ENCODE measurements at regions not wholly inside any gene's neighbourhood (a gene's known extent, or its start where the extent isn't known, plus 50 kb on each side); places are given as distances from the start of the nearest gene placed in this dataset.
A peak's percentile ranks its signal among the peaks of the same experiment; 100 is the strongest.
"Not testable (repeated sequence)": the region's sequence is repeated elsewhere in the genome, so short reads cannot be mapped to it uniquely, and the experiment has no call there.

GRCh38 chr18:67771271-67771670 is 254.8 kb upstream of the DSEL start:
- Mint-ChIP-seq H3K9me3 (no peaks in the 10 kb centered on the region), H3K27ac (no peak overlapping the region), H3K4me3 (no peak overlapping the region), H3K4me1 (no peaks in the 10 kb centered on the region), H3K36me3 (no peaks in the 10 kb centered on the region), H3K27me3 (no peaks in the 10 kb centered on the region)

- Mint-ChIP-seq H3K4me1 (no peaks in the 10 kb centered on the region), H3K9me3 (no peaks in the 10 kb centered on the region), H3K27ac (no peak overlapping the region)
These were observed 254.0 kb upstream of the DSEL start for GRCh38 chr18:67770520-67770919.

DNA sequence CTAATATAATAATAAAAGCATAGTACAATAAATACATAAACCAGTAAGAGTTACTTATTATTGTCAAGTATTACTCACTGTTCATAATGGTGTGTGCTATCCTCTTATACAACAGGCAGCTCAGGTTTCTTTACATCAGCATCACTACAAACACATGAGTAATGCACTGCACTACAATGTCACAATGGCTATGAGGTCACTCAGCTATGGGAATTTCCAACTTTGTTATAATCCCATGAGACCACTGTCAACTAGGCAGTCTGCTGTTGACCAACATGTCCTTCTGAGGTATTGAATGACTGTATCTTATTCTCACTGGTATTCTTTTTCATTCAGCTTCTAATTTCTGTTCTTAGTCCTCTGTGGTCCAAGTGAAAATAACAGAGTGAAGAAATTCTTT is 250.4 kb upstream of the DSEL start:
- H3K9me3 Mint-ChIP-seq = no peaks in the 10 kb centered on the region
- no peak overlapping the region for H3K27ac Mint-ChIP-seq
- H3K36me3 Mint-ChIP-seq = no peaks in the 10 kb centered on the region
- no peaks in the 10 kb centered on the region for H3K27me3 Mint-ChIP-seq
- H3K4me1 Mint-ChIP-seq = no peaks in the 10 kb centered on the region
- no peak overlapping the region for H3K4me3 Mint-ChIP-seq

More at GRCh38 chr18:67770520-67770919, 254.0 kb upstream of the DSEL start:
- Mint-ChIP-seq H3K27me3 (no peaks in the 10 kb centered on the region), H3K36me3 (no peaks in the 10 kb centered on the region), H3K4me3 (no peak overlapping the region)

DNA sequence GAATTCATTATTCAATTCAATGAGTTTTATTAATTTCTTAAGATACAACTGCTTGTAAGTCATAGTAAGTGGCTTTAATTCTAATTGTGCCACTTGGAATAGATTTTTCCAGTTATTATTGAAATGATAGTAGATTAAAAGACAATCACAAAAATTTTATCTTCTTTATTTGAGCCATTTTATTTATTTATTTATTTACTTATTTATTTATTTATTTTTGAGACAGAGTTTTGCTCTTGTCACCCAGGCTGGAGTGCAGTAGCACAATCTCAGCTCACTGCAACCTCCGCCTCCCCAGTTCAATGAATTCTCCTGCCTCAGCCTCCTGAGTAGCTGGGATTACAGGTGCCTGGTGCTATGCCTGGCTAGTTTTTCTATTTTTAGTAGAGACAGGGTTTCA is 235.7 kb upstream of the DSEL start:
- not testable (repeated sequence) for H3K27me3 Mint-ChIP-seq, H3K9me3 Mint-ChIP-seq, H3K4me3 Mint-ChIP-seq, H3K27ac Mint-ChIP-seq, H3K4me1 Mint-ChIP-seq, H3K36me3 Mint-ChIP-seq

- no peak overlapping the region for H3K27ac Mint-ChIP-seq
- no peaks in the 10 kb centered on the region for H3K36me3 Mint-ChIP-seq
- H3K27me3 Mint-ChIP-seq = no peaks in the 10 kb centered on the region
- H3K4me1 Mint-ChIP-seq = no peaks in the 10 kb centered on the region
- peak overlapping the region in 1 of 4 donors; percentile 3 for H3K4me3 Mint-ChIP-seq
- H3K9me3 Mint-ChIP-seq = peaks cover 4 to 17% (median 10%) of the 10 kb centered on the region in 3 donors
These were observed 226.4 kb upstream of the DSEL start for GRCh38 chr18:67742954-67743353.

DNA sequence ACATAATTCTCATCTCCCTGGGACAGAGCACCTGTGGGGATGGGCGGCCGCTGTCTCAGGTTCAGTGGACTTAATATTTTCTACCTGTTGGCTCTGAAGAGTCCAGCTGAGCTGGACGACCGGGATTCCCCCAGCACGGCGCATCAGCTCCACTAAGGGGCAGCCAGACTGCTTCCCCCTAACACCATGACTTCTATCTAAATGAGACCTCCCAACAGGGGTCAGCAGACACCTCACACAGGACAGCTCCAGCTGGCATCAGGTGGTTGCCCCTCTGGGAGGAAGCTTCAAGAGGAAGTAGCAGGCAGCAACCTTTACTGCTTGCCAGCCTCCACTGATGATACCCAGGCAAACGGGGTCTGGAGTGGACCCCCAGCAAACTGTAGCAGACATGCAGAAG is 226.0 kb upstream of the DSEL start:
- no peaks in the 10 kb centered on the region for H3K36me3 Mint-ChIP-seq
- no peak overlapping the region for H3K27ac Mint-ChIP-seq
- H3K27me3 Mint-ChIP-seq = no peaks in the 10 kb centered on the region
- H3K4me1 Mint-ChIP-seq = no peaks in the 10 kb centered on the region
- no peak overlapping the region for H3K4me3 Mint-ChIP-seq
- peaks cover 4 to 17% (median 9%) of the 10 kb centered on the region in 3 donors for H3K9me3 Mint-ChIP-seq

- Mint-ChIP-seq H3K9me3 (peaks cover 0 to 2% (median 2%) of the 10 kb centered on the region in 3 donors), H3K36me3 (no peaks in the 10 kb centered on the region)
These were observed 219.0 kb upstream of the DSEL start for GRCh38 chr18:67735506-67735905.

GRCh38 chr18:67733088-67733487 is 216.6 kb upstream of the DSEL start:
- H3K4me3 Mint-ChIP-seq = no peak overlapping the region
- peaks cover 0 to 4% (median 2%) of the 10 kb centered on the region in 3 donors for H3K9me3 Mint-ChIP-seq
- H3K27ac Mint-ChIP-seq = no peak overlapping the region
- no peaks in the 10 kb centered on the region for H3K27me3 Mint-ChIP-seq
- no peaks in the 10 kb centered on the region for H3K4me1 Mint-ChIP-seq
- H3K36me3 Mint-ChIP-seq = no peaks in the 10 kb centered on the region

More at GRCh38 chr18:67735506-67735905, 219.0 kb upstream of the DSEL start:
- Mint-ChIP-seq H3K27ac (no peak overlapping the region), H3K4me3 (no peak overlapping the region), H3K4me1 (no peaks in the 10 kb centered on the region), H3K27me3 (no peaks in the 10 kb centered on the region)

- Mint-ChIP-seq H3K36me3 (no peaks in the 10 kb centered on the region), H3K4me3 (no peak overlapping the region), H3K27ac (no peak overlapping the region), H3K9me3 (peaks cover 0 to 4% (median 4%) of the 10 kb centered on the region in 3 donors), H3K4me1 (no peaks in the 10 kb centered on the region), H3K27me3 (no peaks in the 10 kb centered on the region)
These were observed 215.3 kb upstream of the DSEL start for GRCh38 chr18:67731851-67732250.

DNA sequence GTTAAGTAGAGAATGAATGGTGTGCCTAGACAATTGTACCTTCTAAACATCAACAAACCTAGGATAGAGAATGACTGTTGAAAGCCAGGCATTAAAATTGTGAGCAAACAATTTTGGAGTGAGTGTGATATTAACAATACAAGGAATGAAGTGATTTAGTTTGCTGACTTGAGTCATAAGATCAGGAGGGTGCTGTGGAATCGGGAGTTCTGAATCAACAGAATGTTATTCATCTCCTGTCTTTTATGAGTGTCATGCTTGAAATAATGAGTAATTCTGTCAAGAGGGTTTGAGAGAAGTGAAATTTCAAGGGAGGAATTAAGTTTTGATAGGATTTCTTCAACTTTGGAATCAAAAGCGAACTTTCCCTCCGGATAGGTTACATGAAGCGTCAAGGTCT is 214.4 kb upstream of the DSEL start:
- H3K4me3 Mint-ChIP-seq = no peak overlapping the region
- H3K27me3 Mint-ChIP-seq = no peaks in the 10 kb centered on the region
- peaks cover 0 to 10% (median 4%) of the 10 kb centered on the region in 3 donors for H3K9me3 Mint-ChIP-seq
- H3K4me1 Mint-ChIP-seq = no peaks in the 10 kb centered on the region
- no peak overlapping the region for H3K27ac Mint-ChIP-seq
- no peaks in the 10 kb centered on the region for H3K36me3 Mint-ChIP-seq

DNA sequence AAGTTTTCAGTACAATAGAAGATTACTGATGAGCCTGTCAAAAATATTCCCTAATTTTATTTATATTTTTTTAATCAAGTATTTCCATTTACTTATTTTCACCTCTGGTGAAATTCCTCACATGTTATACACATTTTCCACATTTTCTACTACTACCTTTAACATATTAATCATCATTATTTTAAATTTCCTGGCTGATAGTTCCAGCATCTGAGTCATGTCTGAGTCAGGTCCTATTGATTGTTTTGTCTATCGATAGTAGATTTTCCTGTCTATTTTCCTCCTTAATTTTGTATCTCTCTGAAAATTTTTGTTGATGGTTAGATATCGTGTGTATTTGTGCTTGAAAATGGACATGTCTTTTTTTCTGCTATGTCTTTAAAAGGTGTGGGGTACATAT is 211.8 kb upstream of the DSEL start:
- peaks cover 3% of the 10 kb centered on the region for H3K36me3 Mint-ChIP-seq
- no peak overlapping the region for H3K4me3 Mint-ChIP-seq
- no peaks in the 10 kb centered on the region for H3K27me3 Mint-ChIP-seq
- peaks cover 0 to 11% (median 5%) of the 10 kb centered on the region in 3 donors for H3K9me3 Mint-ChIP-seq
- no peaks in the 10 kb centered on the region for H3K4me1 Mint-ChIP-seq
- no peak overlapping the region for H3K27ac Mint-ChIP-seq

- Mint-ChIP-seq H3K4me3 (no peak overlapping the region), H3K27me3 (no peaks in the 10 kb centered on the region), H3K27ac (no peak overlapping the region), H3K36me3 (peaks cover 3% of the 10 kb centered on the region), H3K9me3 (peaks cover 0 to 13% (median 6%) of the 10 kb centered on the region in 3 donors), H3K4me1 (no peaks in the 10 kb centered on the region)
These were observed 210.4 kb upstream of the DSEL start for GRCh38 chr18:67726882-67727281.

DNA sequence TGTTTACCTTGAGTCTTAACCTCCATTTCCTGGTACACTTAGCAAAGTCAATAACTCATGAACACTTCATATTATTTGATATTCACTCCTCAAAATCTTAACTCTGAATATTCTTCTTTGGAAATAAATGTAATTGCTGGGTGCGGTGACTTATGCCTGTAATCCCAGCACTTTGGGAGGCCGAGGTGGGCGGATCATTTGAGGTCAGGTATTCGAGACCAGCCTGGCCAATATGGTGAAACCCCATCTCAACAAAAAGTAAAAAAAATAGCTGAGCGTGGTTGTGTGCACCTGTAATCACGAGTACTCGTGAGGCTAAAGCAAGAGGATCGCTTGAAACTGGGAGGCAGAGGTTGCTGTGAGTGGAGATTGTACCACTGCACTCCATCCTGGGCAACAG is 201.3 kb upstream of the DSEL start:
- Mint-ChIP-seq H3K27me3 (no peaks in the 10 kb centered on the region), H3K4me3 (no peak overlapping the region), H3K4me1 (no peaks in the 10 kb centered on the region), H3K27ac (no peak overlapping the region), H3K9me3 (peaks cover 0 to 2% (median 0%) of the 10 kb centered on the region in 3 donors), H3K36me3 (no peaks in the 10 kb centered on the region)

GRCh38 chr18:67715567-67715966 is 199.0 kb upstream of the DSEL start:
- Mint-ChIP-seq H3K27ac (no peak overlapping the region), H3K4me1 (no peaks in the 10 kb centered on the region), H3K4me3 (no peak overlapping the region), H3K9me3 (no peaks in the 10 kb centered on the region), H3K36me3 (no peaks in the 10 kb centered on the region), H3K27me3 (no peaks in the 10 kb centered on the region)

- Mint-ChIP-seq H3K27me3 (no peaks in the 10 kb centered on the region), H3K4me3 (no peak overlapping the region)
These were observed 194.1 kb upstream of the DSEL start for GRCh38 chr18:67710639-67711038.

DNA sequence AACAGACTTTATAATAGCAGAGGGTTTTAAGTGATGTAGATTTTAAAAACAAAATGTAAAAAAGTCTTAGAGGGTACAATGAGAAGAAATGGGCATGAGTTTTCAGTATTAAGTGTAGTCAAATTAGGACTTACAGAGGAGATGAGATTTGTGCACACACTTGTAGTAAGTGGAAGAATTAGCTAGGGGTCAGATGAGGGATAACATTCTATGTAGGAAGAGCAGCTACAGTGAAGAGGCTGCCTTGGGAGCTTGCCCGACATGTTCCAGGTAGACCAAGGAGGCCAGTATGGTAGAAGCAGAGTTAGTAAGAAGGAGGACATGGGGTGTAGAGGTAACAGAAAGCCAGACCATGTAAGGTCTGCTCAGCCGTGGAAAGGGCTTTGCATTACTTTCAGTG is 189.2 kb upstream of the DSEL start:
- Mint-ChIP-seq H3K9me3 (no peaks in the 10 kb centered on the region), H3K4me1 (no peaks in the 10 kb centered on the region), H3K4me3 (no peak overlapping the region), H3K27ac (no peak overlapping the region), H3K27me3 (no peaks in the 10 kb centered on the region), H3K36me3 (no peaks in the 10 kb centered on the region)

More at GRCh38 chr18:67710639-67711038, 194.1 kb upstream of the DSEL start:
- H3K4me1 Mint-ChIP-seq = no peaks in the 10 kb centered on the region
- no peaks in the 10 kb centered on the region for H3K36me3 Mint-ChIP-seq
- no peak overlapping the region for H3K27ac Mint-ChIP-seq
- no peaks in the 10 kb centered on the region for H3K9me3 Mint-ChIP-seq

- H3K27ac Mint-ChIP-seq = no peak overlapping the region
These were observed 179.2 kb upstream of the DSEL start for GRCh38 chr18:67695684-67696083.

More at GRCh38 chr18:67695684-67696083, 179.2 kb upstream of the DSEL start:
- Mint-ChIP-seq H3K4me3 (no peak overlapping the region), H3K36me3 (no peaks in the 10 kb centered on the region), H3K9me3 (peaks cover 0 to 3% (median 3%) of the 10 kb centered on the region in 3 donors), H3K27me3 (no peaks in the 10 kb centered on the region), H3K4me1 (no peaks in the 10 kb centered on the region)
